Mesodermal cell (in vitro differentiated cells): ENCODE measurements at regions not wholly inside any gene's neighbourhood (a gene's known extent, or its start where the extent isn't known, plus 50 kb on each side); places are given as distances from the start of the nearest gene placed in this dataset.

Experiments used
- H3K27ac ChIP-seq: 2 replicates; pipeline ENCODE4 v1.7.0; 2013; ENCODE audit warnings: mild to moderate bottlenecking, low read depth, low read length, moderate library complexity; ENCODE audit not compliant: severe bottlenecking
- H3K36me3 ChIP-seq: 2 replicates; pipeline ENCODE4 v1.7.1; 2013; ENCODE audit warnings: mild to moderate bottlenecking, low read length, moderate library complexity; ENCODE audit not compliant: control insufficient read depth, insufficient read depth
- H3K4me1 ChIP-seq: one replicate; pipeline ENCODE4 v1.7.1; 2013; ENCODE audit warnings: mild to moderate bottlenecking, low read length; ENCODE audit not compliant: insufficient read depth, control insufficient read depth, poor library complexity, severe bottlenecking
- H3K4me3 ChIP-seq: 2 replicates; pipeline ENCODE4 v1.7.0; 2013; ENCODE audit warnings: low read length, control low read depth, mild to moderate bottlenecking; ENCODE audit not compliant: insufficient read depth, poor library complexity, severe bottlenecking; ENCODE audit errors: extremely low read depth
- H3K9me3 ChIP-seq: 2 replicates; pipeline ENCODE4 v1.7.1; 2013; ENCODE audit warnings: mild to moderate bottlenecking, low read length, moderate library complexity; ENCODE audit not compliant: control insufficient read depth
- WGBS, 2 experiments: methylation state at CpG; one replicate each; pipeline ENCODE4 v1.1.5; 2013; ENCODE audit warnings: missing lambda C conversion rate in 2 of 2; ENCODE audit not compliant: insufficient coverage in 2 of 2; 5-methylcytosine and 5-hydroxymethylcytosine counted together

DNA sequence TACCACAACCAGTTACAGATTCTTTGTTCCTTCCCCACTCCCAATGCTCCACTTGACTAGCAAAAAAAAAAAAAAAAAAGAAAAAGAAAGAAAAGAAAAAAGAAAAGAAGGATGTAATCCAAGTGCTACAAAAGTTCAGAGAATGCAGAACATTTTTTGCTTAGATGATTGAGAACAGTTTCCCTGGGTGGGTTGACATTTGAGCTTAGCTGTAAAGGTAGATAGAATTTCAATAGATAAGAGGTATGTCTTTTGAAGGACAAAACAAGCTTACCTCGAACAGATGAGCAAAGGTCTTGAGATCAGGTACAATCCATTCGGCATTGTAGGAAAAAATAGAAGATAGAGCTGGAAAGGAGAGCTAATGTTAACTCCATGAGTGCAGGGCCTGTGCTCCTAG, 344.6 kb upstream of the NECTIN3 start:
- H3K4me3 ChIP-seq, result no peak overlapping the region
- no peak overlapping the region for H3K27ac ChIP-seq
- WGBS, 2 experiments, result 89 to 100% methylated on average over 2 of the region's 2 CpGs

DNA sequence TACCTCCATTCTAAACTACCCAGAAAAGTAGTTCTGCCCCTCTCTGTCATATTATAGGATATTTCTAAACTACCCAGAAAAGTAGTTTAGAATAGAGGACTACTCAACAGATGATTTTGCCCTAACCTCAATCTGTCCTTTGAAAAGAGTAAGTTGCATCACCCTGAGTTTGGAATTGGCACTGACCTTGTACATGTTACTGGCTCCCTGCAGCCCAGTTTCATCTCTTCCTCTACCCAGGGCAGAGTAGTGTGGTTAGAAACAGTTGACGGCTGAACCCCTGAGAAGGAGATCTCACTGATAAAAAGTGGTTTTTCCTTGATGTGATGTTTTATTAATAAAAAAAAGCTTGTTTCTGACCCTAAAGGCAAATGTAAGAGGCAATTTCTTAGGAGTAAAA, 340.5 kb upstream of the NECTIN3 start:
- Histone ChIP-seq H3K27ac (no peak overlapping the region), H3K36me3 (no peaks in the 10 kb centered on the region), H3K4me3 (no peak overlapping the region), H3K9me3 (peaks cover 8% of the 10 kb centered on the region), H3K4me1 (no peaks in the 10 kb centered on the region)
- 100% methylated on average over 1 of the region's 1 CpG; no CpG with 5 or more reads in 1 of the 2 experiments for WGBS, 2 experiments

More for the DNA sequence above, 344.6 kb upstream of the NECTIN3 start:
- Histone ChIP-seq H3K9me3 (peaks cover 8% of the 10 kb centered on the region), H3K4me1 (no peaks in the 10 kb centered on the region), H3K36me3 (no peaks in the 10 kb centered on the region)

DNA sequence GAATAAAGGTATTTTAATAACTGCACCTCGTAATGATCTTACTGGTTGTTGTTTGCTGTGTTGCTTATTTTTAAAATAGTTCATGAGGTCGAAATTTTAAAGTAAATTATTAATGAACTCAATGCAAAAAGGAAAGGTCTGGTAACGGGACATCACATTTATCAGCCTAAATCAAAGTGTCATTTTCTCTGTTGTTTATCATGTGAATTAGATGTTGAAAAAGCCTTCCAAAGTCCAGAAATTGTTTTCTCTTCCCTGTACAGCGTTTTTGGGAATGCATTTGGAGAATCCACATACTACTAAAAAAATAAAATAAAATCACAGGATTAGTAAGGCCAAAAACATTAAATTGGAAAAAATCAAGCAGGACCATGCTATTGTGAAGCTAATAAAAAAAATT, 339.2 kb upstream of the NECTIN3 start:
- no CpG with 5 or more reads among the region's 4 CpGs for WGBS, 2 experiments

DNA sequence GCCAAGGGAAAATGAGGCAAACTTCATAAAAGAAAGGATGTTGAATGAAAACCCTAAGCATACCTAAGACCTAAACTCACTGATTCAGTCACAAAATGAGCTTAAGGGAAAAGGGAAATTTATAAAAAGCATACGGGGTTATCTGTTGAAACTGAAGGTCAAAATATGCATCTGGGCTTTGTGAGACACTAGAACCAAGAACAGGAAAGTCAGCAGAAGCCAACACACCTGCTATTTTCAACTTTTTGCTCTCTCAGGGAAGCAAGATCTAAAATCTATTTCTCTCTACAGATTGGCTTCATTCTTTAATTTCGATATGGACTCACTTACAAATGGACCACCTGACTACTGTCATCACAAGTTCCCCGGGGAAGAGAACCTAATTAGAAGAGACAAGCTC, 338.6 kb upstream of the NECTIN3 start:
- H3K9me3 ChIP-seq, result peaks cover 8% of the 10 kb centered on the region
- no peaks in the 10 kb centered on the region for H3K4me1 ChIP-seq
- H3K36me3 ChIP-seq, result no peaks in the 10 kb centered on the region
- no peak overlapping the region for H3K4me3 ChIP-seq
- no peak overlapping the region for H3K27ac ChIP-seq
- WGBS, 2 experiments, result 89 to 100% methylated on average over 2 to 3 of the region's 3 CpGs

More for the DNA sequence above, 339.2 kb upstream of the NECTIN3 start:
- Histone ChIP-seq H3K4me3 (no peak overlapping the region), H3K36me3 (no peaks in the 10 kb centered on the region), H3K27ac (no peak overlapping the region), H3K4me1 (no peaks in the 10 kb centered on the region), H3K9me3 (peaks cover 8% of the 10 kb centered on the region)

DNA sequence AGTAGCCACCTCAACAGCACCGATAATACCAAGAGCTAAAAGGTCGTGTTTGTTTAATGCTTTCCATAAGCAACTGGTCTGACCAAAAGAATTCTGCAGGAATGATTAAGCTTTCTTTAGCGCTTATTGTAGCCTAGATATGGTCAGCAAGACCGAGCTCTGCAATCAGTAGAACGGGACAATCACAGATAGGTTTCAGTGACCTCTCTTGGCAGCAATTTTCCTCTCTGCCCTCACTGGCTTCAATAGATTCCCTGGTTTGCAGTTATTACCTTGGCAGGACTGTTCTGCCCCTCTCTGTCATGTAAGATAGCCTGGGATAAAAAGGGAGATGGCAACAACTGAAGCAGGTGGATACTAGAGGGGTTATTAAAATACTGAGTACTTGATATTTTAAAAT, 337.1 kb upstream of the NECTIN3 start:
- WGBS, 2 experiments, result 83 to 84% methylated on average over 4 to 5 of the region's 5 CpGs

DNA sequence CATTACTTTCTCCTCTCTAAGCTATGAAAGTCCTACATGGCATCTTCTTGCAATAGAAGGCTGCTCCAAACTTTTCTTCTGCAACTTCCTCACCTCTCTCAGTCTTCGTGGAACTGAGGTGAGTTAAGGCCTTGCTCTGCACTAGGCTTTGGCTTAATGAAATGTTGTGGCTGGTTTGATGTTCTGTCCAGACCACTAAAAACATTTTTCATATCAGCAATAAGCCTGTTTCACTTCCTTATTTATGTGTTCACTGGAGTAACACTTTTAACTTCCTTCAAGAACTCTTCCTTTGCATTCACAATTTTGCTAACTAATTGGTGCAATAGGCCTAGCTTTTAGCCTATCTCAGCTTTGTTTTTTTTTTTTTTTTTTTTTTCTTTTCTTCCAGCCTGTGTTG, 335.3 kb upstream of the NECTIN3 start:
- Histone ChIP-seq H3K9me3 (no peaks in the 10 kb centered on the region), H3K27ac (no peak overlapping the region), H3K4me3 (no peak overlapping the region), H3K4me1 (no peaks in the 10 kb centered on the region), H3K36me3 (no peaks in the 10 kb centered on the region)
- WGBS, 2 experiments, result 100% methylated on average over 1 of the region's 1 CpG; no CpG with 5 or more reads in 1 of the 2 experiments

More for the DNA sequence above, 337.1 kb upstream of the NECTIN3 start:
- Histone ChIP-seq H3K4me1 (no peaks in the 10 kb centered on the region), H3K27ac (no peak overlapping the region), H3K4me3 (no peak overlapping the region), H3K36me3 (no peaks in the 10 kb centered on the region), H3K9me3 (peaks cover 8% of the 10 kb centered on the region)

DNA sequence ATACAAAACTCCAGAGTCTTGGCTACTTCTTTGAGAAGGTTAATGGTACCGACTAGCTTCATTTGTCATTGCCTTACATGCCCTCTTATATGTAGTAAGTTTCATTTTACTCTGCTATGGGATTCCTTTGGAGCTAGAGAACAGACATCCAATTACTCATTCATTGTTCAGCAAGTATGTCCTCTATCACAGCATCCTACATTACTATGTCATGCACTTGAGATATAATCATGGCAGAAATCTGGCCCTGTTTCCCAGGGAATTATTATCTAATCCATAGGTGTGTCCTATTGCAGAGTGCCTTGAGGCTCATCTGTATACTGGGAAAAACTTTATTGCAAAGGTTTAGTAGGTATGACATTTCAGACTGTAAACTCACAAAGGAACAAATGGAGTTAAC, 333.1 kb upstream of the NECTIN3 start:
- no peaks in the 10 kb centered on the region for H3K4me1 ChIP-seq
- H3K27ac ChIP-seq, result no peak overlapping the region
- no peaks in the 10 kb centered on the region for H3K9me3 ChIP-seq
- no peak overlapping the region for H3K4me3 ChIP-seq
- WGBS, 2 experiments, result no CpG with 5 or more reads among the region's 1 CpG
- no peaks in the 10 kb centered on the region for H3K36me3 ChIP-seq

DNA sequence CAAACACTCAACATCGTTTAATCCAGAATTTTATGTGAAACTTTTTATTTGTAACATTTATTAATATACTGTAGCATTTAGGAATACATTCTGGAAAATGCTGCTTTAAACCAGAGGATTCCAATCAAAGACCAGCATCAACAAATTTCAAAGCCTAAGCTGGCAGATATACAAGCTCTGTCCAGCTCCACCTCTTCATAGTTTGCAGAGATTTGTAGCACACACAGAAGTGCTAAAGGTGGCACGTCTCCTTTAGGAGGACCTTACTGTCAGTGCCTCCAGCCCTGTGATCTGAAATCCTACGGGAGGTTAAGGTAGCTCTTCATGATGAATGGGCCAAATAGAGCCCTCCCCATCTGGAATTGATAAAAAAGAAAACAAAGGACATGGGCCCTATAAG, 329.7 kb upstream of the NECTIN3 start:
- H3K27ac ChIP-seq, result no peak overlapping the region
- 60 to 96% methylated on average over 1 to 2 of the region's 3 CpGs for WGBS, 2 experiments
- no peaks in the 10 kb centered on the region for H3K36me3 ChIP-seq
- H3K4me1 ChIP-seq, result no peaks in the 10 kb centered on the region
- H3K4me3 ChIP-seq, result no peak overlapping the region
- H3K9me3 ChIP-seq, result no peaks in the 10 kb centered on the region

DNA sequence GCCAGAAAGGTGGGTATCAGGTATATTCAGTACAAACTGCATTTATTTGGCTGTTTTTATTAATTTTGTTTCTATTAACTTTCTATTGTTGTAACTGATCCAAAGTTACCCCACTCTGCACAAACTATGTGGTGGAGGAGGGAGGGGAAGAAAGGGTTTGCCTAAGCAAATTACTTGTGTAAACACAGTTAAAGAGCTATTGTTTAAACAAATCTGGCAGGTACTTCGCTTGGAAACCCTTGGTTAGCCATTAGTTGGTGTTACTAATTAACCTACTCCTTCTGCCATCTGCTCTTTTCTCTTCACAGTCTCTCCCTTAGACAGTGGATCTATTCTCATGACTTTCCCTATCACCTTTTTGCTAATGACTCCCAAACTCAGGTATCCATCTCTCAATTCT, 328.4 kb upstream of the NECTIN3 start:
- Histone ChIP-seq H3K27ac (no peak overlapping the region), H3K4me3 (no peak overlapping the region), H3K4me1 (no peaks in the 10 kb centered on the region), H3K9me3 (no peaks in the 10 kb centered on the region), H3K36me3 (no peaks in the 10 kb centered on the region)
- 40 to 86% methylated on average over 1 of the region's 1 CpG for WGBS, 2 experiments

DNA sequence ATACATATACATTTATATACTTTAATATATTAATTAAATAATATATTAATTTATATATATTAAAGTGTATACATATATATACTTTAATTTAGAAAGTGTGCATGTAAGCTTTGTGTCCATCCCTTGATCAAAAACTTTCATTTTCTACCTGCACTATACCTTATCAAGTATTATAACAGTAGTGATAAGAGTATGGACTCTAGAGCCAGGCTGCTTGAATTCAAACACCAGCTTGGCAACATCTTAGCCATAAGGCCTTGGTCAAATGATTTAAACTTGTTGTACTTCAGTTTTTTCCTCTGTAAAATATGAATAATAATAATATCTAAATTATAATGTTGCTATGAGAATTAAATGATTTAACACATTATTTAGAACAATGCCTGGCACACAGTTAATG, 327.6 kb upstream of the NECTIN3 start:
- Histone ChIP-seq H3K4me3 (no peak overlapping the region), H3K9me3 (no peaks in the 10 kb centered on the region), H3K27ac (no peak overlapping the region), H3K4me1 (no peaks in the 10 kb centered on the region), H3K36me3 (no peaks in the 10 kb centered on the region)

DNA sequence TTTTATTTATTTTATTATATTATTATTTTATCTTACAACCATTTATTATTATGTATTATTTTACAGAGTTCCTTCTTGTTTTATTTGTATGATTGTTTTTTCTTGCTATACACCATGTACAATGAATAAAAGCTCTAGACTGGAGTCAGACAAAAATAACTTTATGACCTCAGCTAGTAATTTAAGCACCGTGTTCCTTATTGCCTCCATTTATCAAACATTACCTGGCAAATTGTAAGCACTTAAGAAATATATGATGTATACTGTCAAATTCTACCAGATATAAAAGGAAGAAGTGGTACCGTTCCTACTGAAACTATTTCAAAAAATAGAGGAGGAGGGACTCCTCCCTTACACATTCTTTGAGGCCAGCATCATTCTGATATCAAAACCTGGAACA, 326.9 kb upstream of the NECTIN3 start:
- Histone ChIP-seq H3K36me3 (no peaks in the 10 kb centered on the region), H3K9me3 (no peaks in the 10 kb centered on the region), H3K4me1 (no peaks in the 10 kb centered on the region), H3K4me3 (no peak overlapping the region), H3K27ac (no peak overlapping the region)
- WGBS, 2 experiments, result no CpG with 5 or more reads among the region's 2 CpGs

DNA sequence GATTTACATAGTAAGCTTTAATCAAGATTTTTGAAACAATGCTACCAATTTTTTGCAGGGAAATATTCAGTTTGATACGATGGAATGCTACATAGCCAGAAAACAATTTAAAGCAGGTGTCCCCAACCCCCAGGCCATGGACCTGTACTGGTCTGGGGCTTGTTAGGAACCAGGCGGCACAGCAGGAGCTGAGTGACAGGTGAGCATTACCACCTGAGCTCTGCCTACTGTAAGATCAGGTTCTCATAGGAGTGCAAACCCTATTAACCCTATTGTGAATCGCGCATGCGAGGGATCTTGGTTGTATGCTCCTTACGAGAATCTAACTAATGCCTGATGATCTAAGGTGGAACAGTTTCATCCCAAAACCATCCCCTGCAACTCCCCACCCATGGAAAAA, 322.6 kb upstream of the NECTIN3 start:
- H3K4me3 ChIP-seq, result no peak overlapping the region
- 84 to 100% methylated on average over 2 of the region's 6 CpGs for WGBS, 2 experiments
- no peak overlapping the region for H3K27ac ChIP-seq
- no peaks in the 10 kb centered on the region for H3K4me1 ChIP-seq
- no peaks in the 10 kb centered on the region for H3K9me3 ChIP-seq
- H3K36me3 ChIP-seq, result no peaks in the 10 kb centered on the region
